ENCODE measurements at regions not wholly inside any gene's neighbourhood (a gene's known extent, or its start where the extent isn't known, plus 50 kb on each side); places are given as distances from the start of the nearest gene placed in this dataset.
"Not testable (repeated sequence)": the region's sequence is repeated elsewhere in the genome, so short reads cannot be mapped to it uniquely, and the experiment has no call there.

GRCh38 chr5:136563489-136563888, 198.1 kb upstream of the TRPC7 start:
- no peak for DNase-seq (ENCODE audit: extremely low read depth in 1 of 2, low read depth in 1 of 2)

DNA sequence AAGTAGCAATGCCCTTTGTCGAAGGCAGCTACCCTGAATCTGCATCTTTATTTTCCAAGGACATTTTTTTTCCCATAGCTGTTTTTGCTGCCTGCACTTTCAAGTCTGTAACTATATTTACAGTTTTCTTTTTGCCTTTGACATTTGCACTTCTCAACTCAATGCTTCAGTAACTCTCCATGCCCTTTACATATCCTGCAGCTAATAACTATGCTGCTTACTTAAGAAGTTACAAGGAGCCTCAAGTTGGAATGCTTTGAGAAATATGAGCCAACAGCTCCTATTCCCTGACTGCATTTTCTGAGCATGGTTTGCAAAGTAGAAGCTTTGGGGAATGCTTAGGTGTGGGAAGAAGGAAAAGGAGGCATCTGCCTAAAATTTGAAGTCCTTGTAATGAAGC, 194.8 kb upstream of the TRPC7 start:
- DNase-seq (ENCODE audit: extremely low read depth in 1 of 2, low read depth in 1 of 2) = no peak

DNA sequence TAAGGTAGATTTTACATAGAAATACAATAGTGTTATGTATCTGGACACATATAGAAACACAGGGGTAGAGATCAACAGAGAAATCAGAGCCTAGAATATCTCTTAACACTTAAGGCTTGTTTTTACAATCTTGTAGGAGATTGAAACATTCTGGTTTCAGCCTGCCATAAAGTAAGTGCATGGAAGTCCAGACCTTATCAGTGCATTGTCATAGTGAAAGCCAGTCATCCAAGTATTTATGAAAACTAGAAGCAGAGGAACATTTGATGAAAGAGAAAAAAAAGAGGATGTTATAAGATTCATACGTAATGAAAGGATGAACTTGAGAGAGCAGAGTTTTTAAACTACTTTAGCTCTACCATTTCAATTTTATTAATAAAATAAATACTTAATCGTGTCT, 194.3 kb upstream of the TRPC7 start:
- no peak for DNase-seq (ENCODE audit: extremely low read depth in 1 of 2, low read depth in 1 of 2)

DNA sequence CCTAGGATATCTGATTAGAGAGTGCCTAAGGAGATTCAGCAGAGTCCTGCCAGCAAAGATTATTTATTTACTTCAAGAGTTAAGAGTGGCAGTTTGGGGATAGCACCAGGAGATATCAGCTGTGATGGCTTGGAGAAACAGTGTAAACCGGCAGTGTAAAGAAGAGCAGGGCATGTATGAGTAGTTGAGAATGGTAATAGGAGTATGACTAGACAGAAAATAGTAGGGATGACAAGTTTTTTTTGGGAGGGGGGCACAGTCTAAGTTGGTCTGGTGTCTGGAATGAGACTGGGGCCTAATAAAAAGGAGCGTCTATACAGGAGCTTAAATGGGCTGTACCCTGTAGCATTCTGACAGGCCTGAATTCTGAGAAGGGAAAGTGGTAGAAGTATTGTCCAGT, 181.8 kb upstream of the TRPC7 start:
- DNase-seq (ENCODE audit: extremely low read depth in 1 of 2, low read depth in 1 of 2) = not testable (repeated sequence)

- DNase-seq (ENCODE audit: extremely low read depth in 1 of 2, low read depth in 1 of 2) = not testable (repeated sequence)
These were observed 181.1 kb upstream of the TRPC7 start for GRCh38 chr5:136546441-136546840.

- DNase-seq (ENCODE audit: extremely low read depth in 1 of 2, low read depth in 1 of 2) = not testable (repeated sequence)
These were observed 179.7 kb upstream of the TRPC7 start for GRCh38 chr5:136545031-136545430.

GRCh38 chr5:136538534-136538933, 173.2 kb upstream of the TRPC7 start:
- no peak for DNase-seq (ENCODE audit: extremely low read depth in 1 of 2, low read depth in 1 of 2)

- no peak for DNase-seq (ENCODE audit: extremely low read depth in 1 of 2, low read depth in 1 of 2)
These were observed 163.7 kb upstream of the TRPC7 start for GRCh38 chr5:136529081-136529480.

DNA sequence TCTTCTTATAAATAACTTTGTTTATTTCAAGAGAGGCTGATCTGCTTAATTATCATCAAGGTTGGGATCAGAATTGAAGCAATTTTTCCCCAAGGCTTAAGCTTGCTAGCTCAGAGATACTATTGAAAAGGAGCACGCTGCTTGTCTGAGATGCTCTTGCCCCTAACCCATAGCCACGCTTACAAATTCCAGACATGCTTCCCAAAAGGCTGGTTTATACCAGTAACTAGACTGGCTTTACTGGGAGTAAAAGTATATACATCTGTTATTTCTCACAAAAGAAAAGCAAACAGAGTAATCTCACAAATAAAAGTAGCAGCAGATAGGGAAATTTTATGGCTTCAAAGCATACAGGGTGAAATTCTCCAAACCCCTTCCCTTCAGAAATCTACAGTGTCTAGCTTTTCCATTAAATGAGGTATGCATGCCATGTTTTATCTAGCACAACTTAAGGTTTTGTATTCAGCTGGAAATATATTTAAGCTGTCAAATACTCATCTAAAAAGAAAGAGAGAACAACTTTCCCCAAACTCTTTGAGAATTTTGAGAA, 163.2 kb upstream of the TRPC7 start:
- no peak for DNase-seq (ENCODE audit: extremely low read depth in 1 of 2, low read depth in 1 of 2)

DNA sequence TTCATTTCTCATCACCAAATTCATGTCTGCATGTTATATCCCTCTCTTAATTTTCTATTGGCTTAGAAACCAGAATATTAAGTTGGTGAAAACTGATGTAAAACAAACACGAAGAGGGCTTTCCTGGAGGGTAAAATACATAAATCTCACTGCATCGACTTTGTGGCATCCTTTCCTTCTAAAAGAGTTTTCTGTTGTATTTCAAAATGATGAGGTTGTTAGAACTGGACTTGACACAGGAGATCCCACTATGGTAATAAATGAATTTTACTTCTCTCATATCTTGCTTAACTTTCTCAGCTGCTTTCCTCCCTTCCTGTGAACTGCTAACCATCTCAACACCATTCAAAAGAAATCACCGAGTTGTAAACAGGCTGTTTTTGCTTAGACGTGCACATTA, 162.0 kb upstream of the TRPC7 start:
- no peak for DNase-seq (ENCODE audit: extremely low read depth in 1 of 2, low read depth in 1 of 2)

- DNase-seq (ENCODE audit: extremely low read depth in 1 of 2, low read depth in 1 of 2) = no peak
These were observed 161.4 kb upstream of the TRPC7 start for GRCh38 chr5:136526791-136527190.

DNA sequence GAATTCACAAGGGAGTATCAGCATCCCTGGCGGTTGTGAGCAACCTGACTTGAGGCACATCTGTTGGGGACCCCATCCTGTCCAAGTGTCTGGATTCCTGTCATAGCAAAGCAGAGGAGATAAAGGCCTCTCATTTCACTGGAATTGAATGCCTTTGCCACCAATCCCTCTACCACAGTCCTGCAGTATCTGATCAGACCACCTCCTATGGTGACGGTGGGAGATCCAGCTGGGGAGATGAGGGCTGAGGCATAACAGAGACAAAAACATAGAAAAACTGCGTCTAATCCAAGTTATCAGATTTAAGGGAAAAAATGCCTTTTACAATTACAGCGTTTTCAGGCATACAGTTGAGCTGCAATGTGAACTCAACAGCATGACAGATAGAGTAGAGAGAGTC, 160.7 kb upstream of the TRPC7 start:
- DNase-seq (ENCODE audit: extremely low read depth in 1 of 2, low read depth in 1 of 2) = no peak

GRCh38 chr5:136525597-136525996, 160.3 kb upstream of the TRPC7 start:
- no peak for DNase-seq (ENCODE audit: extremely low read depth in 1 of 2, low read depth in 1 of 2)

DNA sequence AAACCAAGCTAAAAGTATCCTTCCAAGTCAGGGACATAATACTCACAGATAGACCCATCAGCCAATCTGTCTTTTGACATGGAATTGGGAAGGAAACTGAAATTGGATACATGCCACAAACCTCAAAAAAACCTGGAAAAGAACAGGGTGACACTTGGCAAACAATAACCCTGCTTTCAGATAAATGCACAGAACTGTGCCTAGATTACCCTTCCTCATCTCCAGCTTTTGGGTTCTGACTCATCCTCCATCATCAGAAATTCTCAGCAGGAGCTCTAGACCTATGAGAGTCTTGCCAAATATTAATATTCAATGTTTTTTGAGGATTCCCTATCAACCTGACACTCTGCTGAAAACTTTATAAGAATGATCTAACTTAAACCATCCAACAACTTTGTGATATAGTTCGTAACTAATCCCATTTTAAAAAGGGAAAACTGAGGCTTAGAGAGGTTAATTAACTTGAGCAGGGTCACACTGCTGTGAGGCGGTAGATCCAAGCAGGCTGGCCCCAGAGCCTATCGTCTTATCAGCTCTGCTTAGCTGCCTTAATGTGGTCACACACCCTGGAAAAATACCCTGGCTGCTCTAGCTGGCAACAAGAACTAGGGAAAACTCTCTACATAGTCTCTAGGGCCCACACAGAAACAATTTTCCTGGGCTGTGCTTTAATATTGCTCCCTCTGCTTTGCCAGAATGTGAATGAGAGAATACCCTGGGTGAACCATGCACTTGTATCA, 157.0 kb upstream of the TRPC7 start:
- DNase-seq (ENCODE audit: extremely low read depth in 1 of 2, low read depth in 1 of 2) = no peak

DNA sequence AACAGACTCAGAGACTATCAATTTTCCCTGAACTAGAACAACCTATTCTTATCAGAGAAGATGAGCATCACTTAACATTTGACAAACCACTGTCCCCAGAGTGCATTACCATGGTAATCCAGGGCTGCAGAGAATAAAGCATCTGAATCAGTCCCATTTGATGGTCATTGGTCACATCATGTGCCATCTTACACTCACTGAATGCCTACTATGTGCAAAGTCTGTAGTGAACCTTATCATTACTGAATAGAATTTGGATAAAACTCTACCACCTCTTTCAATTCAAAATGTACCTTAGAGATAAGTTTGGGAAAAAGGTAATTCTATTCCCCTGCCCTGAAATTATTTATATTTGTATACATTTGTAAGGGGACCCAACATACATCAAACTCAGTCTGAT, 156.4 kb upstream of the TRPC7 start:
- no peak for DNase-seq (ENCODE audit: extremely low read depth in 1 of 2, low read depth in 1 of 2)

DNA sequence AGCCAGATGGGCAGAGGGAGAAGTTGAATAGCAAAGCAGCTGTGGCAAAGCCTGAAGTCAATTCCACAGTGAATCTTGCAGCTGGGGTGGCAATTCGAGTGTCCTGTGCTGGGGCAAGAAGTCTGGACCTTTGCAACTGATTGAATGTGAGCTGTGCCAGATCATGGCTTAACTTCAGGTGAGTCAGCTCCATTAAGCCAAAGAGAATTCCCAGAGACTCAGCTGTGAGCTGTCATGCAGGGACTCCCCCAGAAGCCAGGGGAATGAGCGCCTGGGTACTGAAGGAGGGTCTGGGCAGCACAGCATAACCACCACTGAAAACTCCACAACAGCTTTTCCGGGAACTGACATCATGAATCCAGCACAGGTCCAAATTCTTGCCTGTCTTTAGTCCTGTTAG, 153.5 kb upstream of the TRPC7 start:
- no peak for DNase-seq (ENCODE audit: extremely low read depth in 1 of 2, low read depth in 1 of 2)

DNA sequence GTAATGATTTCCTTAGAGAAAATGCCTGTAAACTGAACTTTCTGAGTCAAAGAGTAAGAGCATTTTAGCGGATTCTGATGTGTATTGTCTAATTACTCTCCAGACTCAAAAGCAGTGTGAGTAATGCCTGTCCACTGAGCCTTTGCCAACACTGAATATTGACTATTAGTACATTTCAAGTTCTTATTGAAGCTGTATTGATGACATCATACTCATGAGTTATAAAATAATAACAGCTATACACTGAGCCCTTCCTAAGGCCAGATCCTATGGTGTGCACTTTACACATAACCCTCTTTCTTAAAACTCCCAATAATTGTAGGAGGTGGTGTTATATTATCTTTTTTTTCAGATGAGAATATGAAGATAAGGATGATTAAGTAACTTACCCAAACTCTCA, 152.8 kb upstream of the TRPC7 start:
- DNase-seq (ENCODE audit: extremely low read depth in 1 of 2, low read depth in 1 of 2) = no peak

- no peak for DNase-seq (ENCODE audit: extremely low read depth in 1 of 2, low read depth in 1 of 2)
These were observed 152.4 kb upstream of the TRPC7 start for GRCh38 chr5:136517755-136518154.

DNA sequence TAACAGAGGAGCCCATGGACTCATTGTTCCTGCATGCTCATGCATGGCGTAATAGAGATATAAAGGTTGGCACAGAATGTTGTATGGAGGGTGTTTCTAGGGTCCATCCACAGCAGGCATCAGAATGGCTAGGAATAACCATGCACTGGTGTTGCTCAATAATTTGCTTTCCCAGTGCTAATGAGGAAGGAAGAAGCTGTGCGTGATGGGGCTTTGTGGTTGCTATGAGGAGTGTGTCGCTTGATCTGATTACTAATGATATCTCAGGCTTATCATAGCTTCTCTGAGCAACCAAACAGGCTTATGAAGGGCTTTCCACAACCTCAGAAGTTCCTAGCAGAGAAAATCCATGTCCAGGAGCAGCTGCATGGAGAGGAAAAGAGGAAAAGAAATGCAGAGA, 151.3 kb upstream of the TRPC7 start:
- DNase-seq (ENCODE audit: extremely low read depth in 1 of 2, low read depth in 1 of 2) = no peak

DNA sequence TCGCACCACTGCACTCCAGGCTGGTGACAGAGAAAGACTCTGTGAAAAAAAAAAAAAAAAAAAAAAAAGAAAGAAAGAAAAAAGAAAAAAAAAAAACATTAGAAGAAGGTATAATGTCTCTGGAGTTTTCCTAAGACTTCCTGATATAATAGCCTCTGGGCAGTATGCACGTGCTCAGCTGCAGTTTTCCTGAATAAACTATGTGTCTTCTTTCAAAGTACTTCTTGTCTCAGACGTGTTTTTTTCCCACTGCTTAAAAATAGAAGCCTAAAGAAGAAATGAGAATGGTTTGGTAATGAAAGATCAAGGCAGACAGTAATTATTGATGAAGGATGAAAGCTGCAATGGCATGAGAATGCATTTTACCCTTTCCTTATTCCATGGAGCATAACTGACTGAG, 148.1 kb upstream of the TRPC7 start:
- no peak for DNase-seq (ENCODE audit: extremely low read depth in 1 of 2, low read depth in 1 of 2)

DNA sequence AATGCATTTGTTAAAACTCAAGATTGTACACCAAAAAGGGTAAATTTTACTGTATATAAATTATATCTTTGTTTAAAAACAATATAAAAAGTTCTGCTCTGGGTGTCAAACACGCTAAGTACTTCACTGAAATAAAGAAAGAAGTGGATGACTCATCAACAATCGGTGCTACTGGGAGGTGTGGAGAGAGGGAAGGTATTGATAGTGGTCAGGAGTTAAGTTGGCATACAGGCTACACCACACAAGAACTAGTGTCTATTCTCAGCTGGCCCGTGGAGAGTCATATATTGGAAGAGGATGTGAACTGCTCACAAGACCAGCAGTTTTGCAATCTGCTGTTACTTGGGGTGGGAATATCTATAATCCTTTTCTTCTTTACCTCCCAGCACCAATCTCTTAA, 145.7 kb upstream of the TRPC7 start:
- no peak for DNase-seq (ENCODE audit: extremely low read depth in 1 of 2, low read depth in 1 of 2)

- no peak for DNase-seq (ENCODE audit: extremely low read depth in 1 of 2, low read depth in 1 of 2)
These were observed 145.1 kb upstream of the TRPC7 start for GRCh38 chr5:136510481-136510880.

GRCh38 chr5:136506131-136506530, 140.8 kb upstream of the TRPC7 start:
- DNase-seq (ENCODE audit: extremely low read depth in 1 of 2, low read depth in 1 of 2) = no peak
